ENCODE measurements at regions not wholly inside any gene's neighbourhood (a gene's known extent, or its start where the extent isn't known, plus 50 kb on each side); places are given as distances from the start of the nearest gene placed in this dataset.

- peak; percentile 60 for TF ChIP-seq CTCF (conservative IDR thresholded peaks at IDR 0.05)
- Mint-ChIP-seq H3K27me3 (ENCODE audit: low read depth) (no peaks in the 10 kb centered on the region), H3K27ac (ENCODE audit: unreplicated experiment) (no peak overlapping the region), H3K4me3 (no peak overlapping the region), H3K36me3 (ENCODE audit: low read depth) (peaks cover 46% of the 10 kb centered on the region), H3K9me3 (peaks cover 25% of the 10 kb centered on the region), H3K4me1 (no peaks in the 10 kb centered on the region)
- DNase-seq (ENCODE audit: low read depth, low spot score) = no peak
Observed at GRCh38 chr19:23817519-23817918, 58.8 kb upstream of the ZNF681 start.

- peaks cover 7% of the 10 kb centered on the region for H3K9me3 Mint-ChIP-seq
- H3K36me3 Mint-ChIP-seq (ENCODE audit: low read depth) = peaks cover 56% of the 10 kb centered on the region
- H3K4me3 Mint-ChIP-seq = no peak overlapping the region
- no peaks in the 10 kb centered on the region for H3K27me3 Mint-ChIP-seq (ENCODE audit: low read depth)
- no peak for TF ChIP-seq CTCF (conservative IDR thresholded peaks at IDR 0.05)
- no peak overlapping the region for H3K27ac Mint-ChIP-seq (ENCODE audit: unreplicated experiment)
- no peaks in the 10 kb centered on the region for H3K4me1 Mint-ChIP-seq
- DNase-seq (ENCODE audit: low read depth, low spot score) = no peak
Observed at GRCh38 chr19:23810496-23810895, 51.8 kb upstream of the ZNF681 start.
